Smooth muscle cell (in vitro differentiated cells): ENCODE measurements at regions not wholly inside any gene's neighbourhood (a gene's known extent, or its start where the extent isn't known, plus 50 kb on each side); places are given as distances from the start of the nearest gene placed in this dataset.

ENCODE experiments used
- DNase-seq: peaks from one replicate; lab custom pipeline; 2025; ENCODE audit not compliant: unreplicated experiment; lab: John Stamatoyannopoulos, UW
- H2AFZ ChIP-seq: fragments of 200-600 bp; sonication (generic); 2 replicates; pipeline ENCODE4 v1.6.0; 2016; ENCODE audit warnings: antibody characterized with exemption, low read depth, mild to moderate bottlenecking
- H3F3A ChIP-seq: fragments of 200-600 bp; sonication (generic); 2 replicates; pipeline ENCODE4 v1.6.0; 2017; ENCODE audit warnings: antibody characterized with exemption, low read depth
- H3K27ac ChIP-seq: fragments of 200-600 bp; sonication (generic); 2 replicates; pipeline ENCODE4 v1.5.1; 2016; ENCODE audit warnings: low read depth, mild to moderate bottlenecking
- H3K27me3 ChIP-seq: fragments of 200-600 bp; sonication (generic); 2 replicates; pipeline ENCODE4 v1.6.1; 2016; ENCODE audit warnings: low read depth, mild to moderate bottlenecking
- H3K36me3 ChIP-seq: fragments of 200-600 bp; sonication (generic); 2 replicates; pipeline ENCODE4 v1.5.1; 2016; ENCODE audit warnings: low read depth
- H3K4me1 ChIP-seq: fragments of 200-600 bp; sonication (generic); 2 replicates; pipeline ENCODE4 v1.5.1; 2016; ENCODE audit warnings: low read depth
- H3K4me2 ChIP-seq: fragments of 200-600 bp; sonication (generic); 2 replicates; pipeline ENCODE4 v1.6.0; 2016; ENCODE audit warnings: mild to moderate bottlenecking
- H3K4me3 ChIP-seq: fragments of 200-600 bp; sonication (generic); 2 replicates; pipeline ENCODE4 v1.5.1; 2016; ENCODE audit warnings: mild to moderate bottlenecking
- H3K79me2 ChIP-seq: fragments of 200-600 bp; sonication (generic); 2 replicates; pipeline ENCODE4 v1.6.0; 2016; ENCODE audit warnings: low read depth, mild to moderate bottlenecking
- H3K9ac ChIP-seq: fragments of 200-600 bp; sonication (generic); 2 replicates; pipeline ENCODE4 v1.6.0; 2016; ENCODE audit warnings: low read depth
- H3K9me3 ChIP-seq: fragments of 200-600 bp; sonication (generic); replicated peaks from 2 replicates; pipeline ENCODE4 v1.5.1; 2016; ENCODE audit warnings: low read depth
- H4K20me1 ChIP-seq: fragments of 200-600 bp; sonication (generic); 2 replicates; pipeline ENCODE4 v1.6.0; 2016; ENCODE audit warnings: low read depth
- WGBS: methylation state at CpG from one replicate; pipeline ENCODE4 v1.1.7; 2016; ENCODE audit warnings: low lambda C conversion rate; 5-methylcytosine and 5-hydroxymethylcytosine counted together
- TF ChIP-seq, protein P1 (sequence below): fragments of 200-600 bp; sonication (generic); IDR thresholded peaks from 2 replicates; pipeline ENCODE4 v1.5.1; 2017; ENCODE audit warnings: borderline replicate concordance, mild to moderate bottlenecking, antibody characterized with exemption; ENCODE audit not compliant: insufficient read depth, poor library complexity, severe bottlenecking

DNA sequence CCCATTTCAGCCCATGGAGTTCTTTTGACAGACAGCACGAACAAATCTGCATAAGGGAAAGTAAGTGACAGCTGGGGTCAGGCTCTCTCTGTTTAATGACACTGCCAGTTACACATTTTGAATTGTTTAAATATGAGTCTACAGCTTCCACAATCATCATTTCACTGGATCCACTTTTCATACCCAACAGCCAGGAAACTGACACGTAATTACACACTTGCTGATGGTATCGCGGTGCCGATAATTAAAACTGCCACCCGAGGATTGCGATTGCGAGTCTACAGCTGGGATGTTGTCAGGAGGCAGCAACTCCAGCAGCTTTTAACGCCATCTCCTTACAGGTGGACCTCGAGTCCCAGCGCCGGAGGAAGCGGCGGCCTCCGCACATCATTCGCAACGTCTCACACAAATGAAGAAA, 230.8 kb upstream of the MGMT start:
- H4K20me1 ChIP-seq: no peaks in the 10 kb centered on the region
- H3K27ac ChIP-seq: no peak overlapping the region
- H2AFZ ChIP-seq: no peak overlapping the region
- no peak overlapping the region for H3K4me3 ChIP-seq
- H3K79me2 ChIP-seq: no peaks in the 10 kb centered on the region
- no peaks in the 10 kb centered on the region for H3K27me3 ChIP-seq
- WGBS: 94% methylated on average over 17 of the region's 17 CpGs
- no peaks in the 10 kb centered on the region for H3K9me3 ChIP-seq
- TF ChIP-seq, protein P1, sequence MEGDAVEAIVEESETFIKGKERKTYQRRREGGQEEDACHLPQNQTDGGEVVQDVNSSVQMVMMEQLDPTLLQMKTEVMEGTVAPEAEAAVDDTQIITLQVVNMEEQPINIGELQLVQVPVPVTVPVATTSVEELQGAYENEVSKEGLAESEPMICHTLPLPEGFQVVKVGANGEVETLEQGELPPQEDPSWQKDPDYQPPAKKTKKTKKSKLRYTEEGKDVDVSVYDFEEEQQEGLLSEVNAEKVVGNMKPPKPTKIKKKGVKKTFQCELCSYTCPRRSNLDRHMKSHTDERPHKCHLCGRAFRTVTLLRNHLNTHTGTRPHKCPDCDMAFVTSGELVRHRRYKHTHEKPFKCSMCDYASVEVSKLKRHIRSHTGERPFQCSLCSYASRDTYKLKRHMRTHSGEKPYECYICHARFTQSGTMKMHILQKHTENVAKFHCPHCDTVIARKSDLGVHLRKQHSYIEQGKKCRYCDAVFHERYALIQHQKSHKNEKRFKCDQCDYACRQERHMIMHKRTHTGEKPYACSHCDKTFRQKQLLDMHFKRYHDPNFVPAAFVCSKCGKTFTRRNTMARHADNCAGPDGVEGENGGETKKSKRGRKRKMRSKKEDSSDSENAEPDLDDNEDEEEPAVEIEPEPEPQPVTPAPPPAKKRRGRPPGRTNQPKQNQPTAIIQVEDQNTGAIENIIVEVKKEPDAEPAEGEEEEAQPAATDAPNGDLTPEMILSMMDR: no peak
- H3F3A ChIP-seq: no peaks in the 10 kb centered on the region
- H3K9ac ChIP-seq: no peak overlapping the region
- DNase-seq: no peak
- H3K36me3 ChIP-seq: no peaks in the 10 kb centered on the region
- H3K4me2 ChIP-seq: no peak overlapping the region
- no peaks in the 10 kb centered on the region for H3K4me1 ChIP-seq

DNA sequence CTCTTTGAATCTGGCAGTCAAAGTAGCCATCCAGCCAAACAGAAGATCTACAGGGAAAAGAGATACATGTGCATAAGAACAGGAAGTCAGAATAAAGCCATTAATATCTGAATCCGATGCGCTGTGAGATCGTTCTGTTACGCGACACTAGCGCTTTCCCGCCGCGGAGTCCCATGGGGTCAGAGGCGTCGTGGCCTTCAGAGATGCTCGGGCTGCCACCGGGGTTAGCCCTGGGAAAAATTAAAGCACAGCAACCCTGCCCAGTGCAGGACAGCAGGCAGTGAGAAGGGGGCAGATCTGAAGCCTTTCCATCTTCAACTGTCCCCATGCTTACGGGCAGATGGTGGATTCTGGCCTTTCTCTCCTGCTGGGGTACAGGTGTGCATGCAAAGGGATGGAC, 225.6 kb upstream of the MGMT start:
- Histone ChIP-seq H4K20me1 (no peaks in the 10 kb centered on the region), H3F3A (no peaks in the 10 kb centered on the region), H3K27me3 (no peaks in the 10 kb centered on the region), H3K9me3 (no peaks in the 10 kb centered on the region), H3K4me2 (no peak overlapping the region), H3K27ac (no peak overlapping the region), H3K4me1 (no peaks in the 10 kb centered on the region), H3K36me3 (no peaks in the 10 kb centered on the region), H3K79me2 (no peaks in the 10 kb centered on the region), H3K4me3 (no peak overlapping the region), H2AFZ (no peak overlapping the region), H3K9ac (no peak overlapping the region)
- 90% methylated on average over 14 of the region's 14 CpGs for WGBS
- DNase-seq: no peak
- TF ChIP-seq, protein P1: no peak

DNA sequence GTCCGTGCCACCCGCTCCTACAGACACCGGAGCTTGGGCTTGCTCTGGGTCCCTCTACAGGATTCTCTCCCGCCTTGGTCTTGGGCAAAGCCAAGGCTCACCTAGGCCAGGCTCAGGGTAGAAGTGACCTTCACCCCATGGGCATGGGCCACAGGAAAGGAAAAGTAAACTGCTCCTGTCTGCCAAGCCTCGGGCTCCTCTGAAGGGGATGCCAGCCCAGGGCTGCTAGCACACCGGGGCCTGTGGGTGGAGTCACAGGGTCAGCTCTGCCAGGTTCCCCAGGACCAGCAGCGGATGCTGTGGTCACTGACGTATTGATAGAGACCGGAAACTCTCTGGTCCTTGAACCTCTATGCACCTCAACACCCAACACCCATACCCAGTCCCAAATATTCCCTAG, 222.7 kb upstream of the MGMT start:
- no peak overlapping the region for H3K9ac ChIP-seq
- H3K27me3 ChIP-seq: no peaks in the 10 kb centered on the region
- H4K20me1 ChIP-seq: no peaks in the 10 kb centered on the region
- no peak overlapping the region for H3K27ac ChIP-seq
- DNase-seq: no peak
- no peaks in the 10 kb centered on the region for H3K9me3 ChIP-seq
- no peak overlapping the region for H2AFZ ChIP-seq
- H3K79me2 ChIP-seq: no peaks in the 10 kb centered on the region
- 95% methylated on average over 9 of the region's 9 CpGs for WGBS
- H3K36me3 ChIP-seq: no peaks in the 10 kb centered on the region
- H3K4me2 ChIP-seq: no peak overlapping the region
- no peaks in the 10 kb centered on the region for H3F3A ChIP-seq
- no peak overlapping the region for H3K4me3 ChIP-seq
- H3K4me1 ChIP-seq: no peaks in the 10 kb centered on the region
- TF ChIP-seq, protein P1: no peak

DNA sequence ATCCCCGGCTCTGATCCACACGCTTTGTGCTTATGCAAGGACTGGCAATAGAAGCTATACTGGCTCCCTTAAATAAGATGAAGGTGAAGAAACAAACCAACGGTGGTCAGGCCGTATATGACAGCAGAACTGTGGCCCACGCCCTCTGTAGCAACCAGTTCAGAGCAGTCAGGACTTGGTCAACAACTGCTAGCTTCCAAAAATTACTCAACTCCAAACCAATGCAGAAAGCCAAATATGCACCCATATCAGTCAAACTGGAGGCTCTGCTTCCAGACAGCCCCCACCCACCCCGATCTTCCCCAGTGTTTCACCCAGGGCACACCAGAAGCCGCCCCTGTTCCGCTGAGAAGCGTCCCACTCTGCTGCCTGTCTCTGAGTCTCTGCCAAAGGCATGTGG, 222.3 kb upstream of the MGMT start:
- Histone ChIP-seq H3K27me3 (no peaks in the 10 kb centered on the region), H3K9ac (no peak overlapping the region), H3F3A (no peaks in the 10 kb centered on the region), H3K4me3 (no peak overlapping the region), H2AFZ (no peak overlapping the region), H3K27ac (no peak overlapping the region), H3K9me3 (no peaks in the 10 kb centered on the region), H3K79me2 (no peaks in the 10 kb centered on the region), H3K36me3 (no peaks in the 10 kb centered on the region), H3K4me2 (no peak overlapping the region), H4K20me1 (no peaks in the 10 kb centered on the region), H3K4me1 (no peaks in the 10 kb centered on the region)
- DNase-seq: no peak
- TF ChIP-seq, protein P1: no peak
- 89% methylated on average over 9 of the region's 9 CpGs for WGBS
